Heart left ventricle (tissue), 16 donors: ENCODE measurements at regions not wholly inside any gene's neighbourhood (a gene's known extent, or its start where the extent isn't known, plus 50 kb on each side); places are given as distances from the start of the nearest gene placed in this dataset.

Experiments
- ATAC-seq, 4 donors: fragments of 200-7000 bp; cut with Tn5 transposase; one replicate each; pipeline ENCODE4 v1.9.1; 2020 to 2022; ENCODE audit warnings: moderate library complexity in 4 of 4, mild to moderate bottlenecking in 3 of 4, moderate number of reproducible peaks in 1 of 4
- DNase-seq, 5 donors: peaks; one replicate each; pipeline ENCODE4 v3.0.0-alpha.2; 2020
- H3K27ac ChIP-seq, 12 donors: fragments of 200-600 bp; sonication (generic) in 4 of 12; one replicate each; pipeline versions ENCODE4 v1.5.0 to v1.8.0; 2016 to 2022; ENCODE audit warnings: mild to moderate bottlenecking in 2 of 12
- H3K27me3 ChIP-seq, 9 donors: fragments of 200-600 bp; sonication (generic) in 2 of 9; one replicate each; pipeline versions ENCODE4 v1.5.1 to v1.8.0; 2016 to 2022; ENCODE audit warnings: mild to moderate bottlenecking in 3 of 9
- H3K36me3 ChIP-seq, 9 donors: fragments of 200-600 bp; sonication (generic) in 2 of 9; one replicate each; pipeline versions ENCODE4 v1.5.0 to v1.8.0; 2018 to 2022; ENCODE audit warnings: mild to moderate bottlenecking in 2 of 9
- H3K4me1 ChIP-seq, 12 donors: fragments of 200-600 bp; sonication (generic) in 4 of 12; one replicate each; pipeline versions ENCODE4 v1.5.0 to v1.8.0; 2016 to 2022; ENCODE audit warnings: mild to moderate bottlenecking in 3 of 12
- H3K4me3 ChIP-seq, 12 donors: fragments of 200-600 bp; sonication (generic) in 4 of 12; one replicate each; pipeline versions ENCODE4 v1.5.0 to v1.8.0; 2017 to 2022; ENCODE audit warnings: mild to moderate bottlenecking in 9 of 12, moderate library complexity in 4 of 12
- H3K9me3 ChIP-seq, 12 donors: fragments of 200-600 bp; sonication (generic) in 4 of 12; one replicate each; pipeline versions ENCODE4 v1.5.0 to v1.8.0; 2016 to 2022; ENCODE audit warnings: mild to moderate bottlenecking in 1 of 12
- POLR2A ChIP-seq, 2 donors: fragments of 450-650 bp; IDR thresholded peaks; one replicate each; pipeline ENCODE4 v1.6.1; 2017; ENCODE audit warnings: antibody characterized with exemption in 2 of 2, mild to moderate bottlenecking in 2 of 2, moderate library complexity in 2 of 2
- WGBS, 4 donors: extraction: QIAGEN DNeasy Blood & Tissue Kit in 2 of 4; methylation state at CpG; one replicate each; pipeline versions ENCODE4 v1.1.5 to v1.1.7; 2013 to 2018; 5-methylcytosine and 5-hydroxymethylcytosine counted together
- intact Hi-C, 10 donors: fragments of 100-400 bp; cut with DNase I; formaldehyde crosslinking; loops; one replicate each; pipeline versions ENCODE4 v1.11.1 to v1.14.2; 2022
- TF ChIP-seq, protein P1 (sequence below), 12 donors: fragments of 200-600 bp; sonication (generic) in 4 of 12; IDR thresholded peaks; one replicate each; pipeline versions ENCODE4 v1.5.0 to v1.8.0; 2018 to 2022; ENCODE audit warnings: antibody characterized with exemption in 12 of 12, mild to moderate bottlenecking in 5 of 12
- donor health status: ischemic (EF 13 %, LVEDD 7.1; RV severe dilation, severe dysfunction).
- donor health status: healthy with polysubstance abuse.
- donor health status: DM: no; HTN: yes; CAD: no.
- donor health status: DM: no; HTN: no; CAD: no.
- donor health status: ischemic (EF 25% LVEDD 6.9; RV normal size, moderate dysfunction).
- donor health status: ischemic (EF 25% LVEDD 5.7; RV mildly dilated, moderate dysfunction).
- donor health status: healthy.
- donor health status: DM: yes; HTN: yes; CAD: no.
- donor health status: ischemic (EF 35%, LVEDD 5.7; RV mildly dilated, moderate dysfunction).
- donor health status: nonischemic (EF 11% LVEDD 7.7; RV severe dilation, severe dysfunction).
- donor health status: DM: yes; HTN: yes; CAD: no.
- donor health status: PGD.
- donor health status: ischemic (EF 29% LVEDD 5.4; RV normal size, mild dysfunction).
- donor health status: nonischemic (EF 23%, LVEDD 6.1; RV moderate dilation, normal function).

DNA sequence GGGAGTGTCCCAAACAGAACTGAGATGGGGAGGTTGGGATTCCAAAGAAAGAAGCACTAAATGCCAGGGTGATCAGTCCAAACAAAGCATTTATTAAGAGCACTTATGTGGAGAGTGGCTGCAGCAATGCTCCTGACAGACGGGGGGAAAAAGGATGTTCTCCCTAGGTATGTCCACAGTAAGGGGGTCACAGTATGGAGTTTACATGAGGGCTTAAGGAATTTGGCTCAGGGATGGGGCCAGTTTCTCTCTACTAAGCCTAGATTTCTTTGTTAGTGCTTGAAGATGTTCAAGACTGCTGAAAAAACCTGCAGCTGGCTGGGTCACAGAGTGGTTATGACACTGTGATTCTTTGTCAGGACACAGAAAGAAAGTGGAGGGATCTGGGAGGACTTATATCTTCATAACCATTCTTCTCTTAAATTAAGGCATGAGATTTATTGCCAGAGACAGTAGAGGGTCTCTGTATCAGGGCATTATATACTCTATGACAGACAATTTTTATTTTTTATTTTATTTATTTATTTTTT, 1468.0 kb downstream of the C4orf33 start:
- DNase-seq: no peak
- Histone ChIP-seq H3K9me3 (peaks cover 0 to 8% (median 0%) of the 10 kb centered on the region in 12 donors), H3K4me1 (peaks cover 0 to 4% (median 0%) of the 10 kb centered on the region in 12 donors), H3K4me3 (peak overlapping the region in 7 of 12 donors; percentile 12 to 43 (median 14)), H3K36me3 (no peaks in the 10 kb centered on the region), H3K27ac (no peak overlapping the region), H3K27me3 (no peaks in the 10 kb centered on the region)
- WGBS, 4 donors: 11 to 36% (median 22%) methylated on average over 1 of the region's 1 CpG
- TF ChIP-seq, protein P1, sequence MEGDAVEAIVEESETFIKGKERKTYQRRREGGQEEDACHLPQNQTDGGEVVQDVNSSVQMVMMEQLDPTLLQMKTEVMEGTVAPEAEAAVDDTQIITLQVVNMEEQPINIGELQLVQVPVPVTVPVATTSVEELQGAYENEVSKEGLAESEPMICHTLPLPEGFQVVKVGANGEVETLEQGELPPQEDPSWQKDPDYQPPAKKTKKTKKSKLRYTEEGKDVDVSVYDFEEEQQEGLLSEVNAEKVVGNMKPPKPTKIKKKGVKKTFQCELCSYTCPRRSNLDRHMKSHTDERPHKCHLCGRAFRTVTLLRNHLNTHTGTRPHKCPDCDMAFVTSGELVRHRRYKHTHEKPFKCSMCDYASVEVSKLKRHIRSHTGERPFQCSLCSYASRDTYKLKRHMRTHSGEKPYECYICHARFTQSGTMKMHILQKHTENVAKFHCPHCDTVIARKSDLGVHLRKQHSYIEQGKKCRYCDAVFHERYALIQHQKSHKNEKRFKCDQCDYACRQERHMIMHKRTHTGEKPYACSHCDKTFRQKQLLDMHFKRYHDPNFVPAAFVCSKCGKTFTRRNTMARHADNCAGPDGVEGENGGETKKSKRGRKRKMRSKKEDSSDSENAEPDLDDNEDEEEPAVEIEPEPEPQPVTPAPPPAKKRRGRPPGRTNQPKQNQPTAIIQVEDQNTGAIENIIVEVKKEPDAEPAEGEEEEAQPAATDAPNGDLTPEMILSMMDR (IDR thresholded peaks at IDR 0.05): peak in 1 of 12 donors; percentile 1
- TF ChIP-seq POLR2A (IDR thresholded peaks at IDR 0.05): no peak
- intact Hi-C loops: no loop called here
- no peak for ATAC-seq

DNA sequence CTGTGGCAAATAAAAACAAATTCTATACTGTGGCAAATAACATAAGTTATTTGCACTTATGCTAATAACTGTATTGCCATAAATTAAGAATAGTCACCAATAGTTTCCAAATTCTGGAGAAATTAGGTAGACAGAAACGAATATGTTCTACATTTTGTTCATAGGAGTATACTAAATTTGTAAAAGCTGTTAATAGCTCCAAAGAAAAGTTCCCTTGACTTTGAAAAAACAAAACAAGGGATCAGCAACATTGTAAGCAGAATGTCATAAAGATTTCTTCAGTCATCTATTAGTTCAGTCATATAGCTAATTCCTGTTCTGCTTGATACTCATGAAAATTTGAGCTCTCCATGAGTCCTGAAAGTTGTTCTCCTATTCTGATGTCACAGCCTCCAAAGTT, 1472.8 kb downstream of the C4orf33 start:
- no peaks in the 10 kb centered on the region for H3K36me3 ChIP-seq
- peaks cover 0 to 3% (median 0%) of the 10 kb centered on the region in 12 donors for H3K4me1 ChIP-seq
- 55 to 70% (median 65%) methylated on average over 1 of the region's 1 CpG for WGBS, 4 donors
- no peak overlapping the region for H3K27ac ChIP-seq
- intact Hi-C loops: no loop called here
- H3K27me3 ChIP-seq: no peaks in the 10 kb centered on the region
- no peak for TF ChIP-seq POLR2A (IDR thresholded peaks at IDR 0.05)
- TF ChIP-seq, protein P1 (IDR thresholded peaks at IDR 0.05): no peak
- H3K4me3 ChIP-seq: no peak overlapping the region
- ATAC-seq (no peak), DNase-seq (no peak)
- H3K9me3 ChIP-seq: peaks cover 0 to 10% (median 0%) of the 10 kb centered on the region in 12 donors

DNA sequence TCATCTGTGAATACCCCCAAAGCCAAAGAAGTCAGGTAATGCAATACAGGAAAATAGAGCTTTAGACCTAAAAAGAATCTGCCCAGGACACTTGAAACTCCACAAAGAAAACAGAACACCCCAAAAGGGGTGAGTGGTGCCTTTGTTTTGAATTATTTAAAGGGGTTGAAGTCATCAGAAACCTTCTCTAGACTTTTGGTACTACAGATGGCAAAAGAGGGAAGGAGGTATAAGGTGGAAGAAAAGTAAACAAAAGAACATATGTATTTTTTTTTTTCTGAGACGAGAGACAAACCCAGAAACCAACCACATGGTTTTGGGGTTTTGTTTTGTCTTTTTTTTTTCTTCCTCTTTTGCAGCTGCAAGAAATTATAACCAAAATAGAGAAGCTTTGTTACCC, 1477.8 kb downstream of the C4orf33 start:
- DNase-seq (no peak), ATAC-seq (no peak)

DNA sequence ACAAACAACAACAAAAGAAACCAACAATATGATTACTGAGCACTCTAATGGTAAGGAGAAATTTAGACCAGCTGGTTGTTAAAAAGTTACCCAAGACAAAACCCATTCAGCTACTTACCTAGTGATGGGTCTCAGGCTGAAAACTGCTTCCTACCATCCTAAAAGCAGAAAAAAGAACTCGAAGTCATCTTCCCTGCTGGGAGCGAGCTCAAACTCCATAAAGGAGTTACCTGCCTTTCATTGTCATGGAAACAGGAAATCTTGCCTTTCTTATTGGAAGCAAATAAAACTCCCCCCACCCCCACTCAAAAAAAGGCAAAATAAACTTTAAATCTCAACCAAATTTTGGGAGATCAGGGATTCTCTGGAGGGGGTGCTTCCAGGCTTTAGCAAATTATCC, 1478.3 kb downstream of the C4orf33 start:
- WGBS, 4 donors: 67 to 80% (median 72%) methylated on average over 2 of the region's 2 CpGs
- H3K27ac ChIP-seq: no peak overlapping the region
- H3K36me3 ChIP-seq: no peaks in the 10 kb centered on the region
- H3K27me3 ChIP-seq: no peaks in the 10 kb centered on the region
- TF ChIP-seq, protein P1 (IDR thresholded peaks at IDR 0.05): no peak
- no peak for TF ChIP-seq POLR2A (IDR thresholded peaks at IDR 0.05)
- no peak for ATAC-seq
- intact Hi-C loops: no loop called here
- H3K9me3 ChIP-seq: no peaks in the 10 kb centered on the region
- DNase-seq: no peak
- H3K4me1 ChIP-seq: no peaks in the 10 kb centered on the region
- H3K4me3 ChIP-seq: no peak overlapping the region

More for the DNA sequence above, 1477.8 kb downstream of the C4orf33 start:
- H3K9me3 ChIP-seq: peaks cover 0 to 3% (median 0%) of the 10 kb centered on the region in 12 donors
- H3K27me3 ChIP-seq: no peaks in the 10 kb centered on the region
- no peaks in the 10 kb centered on the region for H3K4me1 ChIP-seq
- H3K4me3 ChIP-seq: no peak overlapping the region
- 51 to 71% (median 60%) methylated on average over 1 of the region's 1 CpG for WGBS, 4 donors
- intact Hi-C loops: no loop called here
- TF ChIP-seq POLR2A (IDR thresholded peaks at IDR 0.05): no peak
- H3K27ac ChIP-seq: no peak overlapping the region
- no peaks in the 10 kb centered on the region for H3K36me3 ChIP-seq

DNA sequence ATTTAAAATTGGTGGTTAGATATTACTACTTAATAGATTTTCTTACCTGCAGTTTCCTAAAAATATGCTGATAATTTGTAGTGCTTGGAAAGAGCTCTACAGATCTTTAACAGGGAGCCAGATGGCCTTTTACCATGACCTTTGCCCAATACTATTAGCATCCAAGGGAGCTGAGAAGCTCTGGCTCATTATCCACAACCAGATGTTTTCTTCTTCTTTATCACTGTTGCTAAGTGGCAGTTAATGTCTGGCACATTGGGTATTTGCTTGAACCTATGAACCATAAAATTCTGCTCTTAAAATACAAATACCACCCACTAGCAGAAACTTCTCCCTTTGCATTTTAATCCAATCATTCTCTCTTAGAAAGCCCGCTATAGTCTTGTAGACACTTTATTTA, 1480.3 kb downstream of the C4orf33 start:
- H3K4me3 ChIP-seq: no peak overlapping the region
- no peak overlapping the region for H3K27ac ChIP-seq
- 83 to 90% (median 84%) methylated on average over 1 of the region's 1 CpG for WGBS, 4 donors
- intact Hi-C loops: no loop called here
- DNase-seq (no peak), ATAC-seq (no peak)
- H3K36me3 ChIP-seq: no peaks in the 10 kb centered on the region
- H3K4me1 ChIP-seq: no peaks in the 10 kb centered on the region
- H3K9me3 ChIP-seq: no peaks in the 10 kb centered on the region
- TF ChIP-seq, protein P1 (IDR thresholded peaks at IDR 0.05): no peak
- no peak for TF ChIP-seq POLR2A (IDR thresholded peaks at IDR 0.05)
- no peaks in the 10 kb centered on the region for H3K27me3 ChIP-seq
